MM.1S (cell line): ENCODE measurements at regions not wholly inside any gene's neighbourhood (a gene's known extent, or its start where the extent isn't known, plus 50 kb on each side); places are given as distances from the start of the nearest gene placed in this dataset.

Experiments
- EZH2phosphoT487 ChIP-seq: fragments of 300-600 bp; sonication (generic); IDR thresholded peaks from 2 replicates; pipeline ENCODE4 v1.6.1; 2018; ENCODE audit warnings: antibody characterized with exemption, low read length
- TF ChIP-seq, protein P1 (sequence below): fragments of 300-600 bp; sonication (generic); IDR thresholded peaks from 2 replicates; pipeline ENCODE4 v1.5.1; 2016; ENCODE audit warnings: antibody characterized with exemption, low read length, mixed read lengths

DNA sequence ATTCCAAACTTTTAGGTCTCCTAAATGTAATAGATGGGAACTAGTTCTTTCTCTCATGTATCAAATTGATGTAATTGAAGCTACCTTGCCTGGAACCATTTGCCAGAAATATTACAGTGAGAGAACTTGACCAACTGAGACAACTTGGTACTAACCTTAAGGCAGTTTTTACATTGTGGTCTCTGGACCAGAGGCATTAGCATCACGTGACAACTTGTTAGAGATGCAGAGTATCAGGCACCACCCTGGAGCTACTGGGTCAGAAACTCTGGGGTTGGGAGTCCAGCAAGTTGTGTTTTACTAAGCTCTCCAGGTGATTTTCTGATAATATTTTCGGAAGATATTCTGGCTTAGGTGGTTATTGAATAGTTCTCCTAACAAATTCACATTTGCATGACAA is 982.1 kb upstream of the SLC35B3 start:
- TF ChIP-seq, protein P1, sequence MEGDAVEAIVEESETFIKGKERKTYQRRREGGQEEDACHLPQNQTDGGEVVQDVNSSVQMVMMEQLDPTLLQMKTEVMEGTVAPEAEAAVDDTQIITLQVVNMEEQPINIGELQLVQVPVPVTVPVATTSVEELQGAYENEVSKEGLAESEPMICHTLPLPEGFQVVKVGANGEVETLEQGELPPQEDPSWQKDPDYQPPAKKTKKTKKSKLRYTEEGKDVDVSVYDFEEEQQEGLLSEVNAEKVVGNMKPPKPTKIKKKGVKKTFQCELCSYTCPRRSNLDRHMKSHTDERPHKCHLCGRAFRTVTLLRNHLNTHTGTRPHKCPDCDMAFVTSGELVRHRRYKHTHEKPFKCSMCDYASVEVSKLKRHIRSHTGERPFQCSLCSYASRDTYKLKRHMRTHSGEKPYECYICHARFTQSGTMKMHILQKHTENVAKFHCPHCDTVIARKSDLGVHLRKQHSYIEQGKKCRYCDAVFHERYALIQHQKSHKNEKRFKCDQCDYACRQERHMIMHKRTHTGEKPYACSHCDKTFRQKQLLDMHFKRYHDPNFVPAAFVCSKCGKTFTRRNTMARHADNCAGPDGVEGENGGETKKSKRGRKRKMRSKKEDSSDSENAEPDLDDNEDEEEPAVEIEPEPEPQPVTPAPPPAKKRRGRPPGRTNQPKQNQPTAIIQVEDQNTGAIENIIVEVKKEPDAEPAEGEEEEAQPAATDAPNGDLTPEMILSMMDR = no peak
- no peak for TF ChIP-seq EZH2phosphoT487
